Activated CD8-positive, alpha-beta T cell treated with anti-CD3 and anti-CD28 coated beads, Interleukin-2, amount 10 ng/mL, durations not matched to agents 7 days and 5 days (primary cell): ENCODE measurements at regions not wholly inside any gene's neighbourhood (a gene's known extent, or its start where the extent isn't known, plus 50 kb on each side); places are given as distances from the start of the nearest gene placed in this dataset.

ENCODE experiments used
- ATAC-seq: fragments of 150-1000 bp; cut with Tn5 transposase; one replicate; pipeline ENCODE4 v1.10.0; 2021; ENCODE audit warnings: moderate library complexity
- CTCF ChIA-PET: fragments of 350-600 bp; sonication (Branson Sonifier 250); formaldehyde crosslinking; loops from one replicate; lab custom pipeline; 2021; ENCODE audit warnings: antibody characterized with exemption; lab: Charles Lee
- POLR2A ChIA-PET: fragments of 350-600 bp; sonication (Branson Sonifier 250); formaldehyde crosslinking; loops from one replicate; lab custom pipeline; 2021; ENCODE audit warnings: antibody characterized with exemption; lab: Charles Lee
- DNase-seq: peaks from one replicate; pipeline ENCODE4 v3.0.0-alpha.2; 2020
- H3K27ac Mint-ChIP-seq: one replicate; pipeline ENCODE4 v1.8.0; 2021; ENCODE audit warnings: mild to moderate bottlenecking, mixed read lengths
- H3K27me3 Mint-ChIP-seq: one replicate; pipeline ENCODE4 v1.8.0; 2021; ENCODE audit warnings: low read depth, mixed read lengths
- H3K36me3 Mint-ChIP-seq: one replicate; pipeline ENCODE4 v1.8.0; 2021; ENCODE audit warnings: low read depth, mixed read lengths
- H3K4me1 Mint-ChIP-seq: one replicate; pipeline ENCODE4 v1.8.0; 2021; ENCODE audit warnings: low read depth, mixed read lengths
- H3K4me3 Mint-ChIP-seq: one replicate; pipeline ENCODE4 v1.8.0; 2021; ENCODE audit warnings: mild to moderate bottlenecking, mixed read lengths
- H3K9me3 Mint-ChIP-seq: one replicate; pipeline ENCODE4 v1.8.0; 2022; ENCODE audit warnings: mixed read lengths; ENCODE audit not compliant: insufficient read depth

- Mint-ChIP-seq H3K4me1 (no peaks in the 10 kb centered on the region), H3K9me3 (peaks cover 3% of the 10 kb centered on the region), H3K27me3 (no peaks in the 10 kb centered on the region), H3K27ac (no peak overlapping the region), H3K4me3 (no peak overlapping the region), H3K36me3 (no peaks in the 10 kb centered on the region)
- POLR2A ChIA-PET = no interaction called here
- ATAC-seq (no peak), DNase-seq (no peak)
- CTCF ChIA-PET = interaction anchor here (0.7 kb wide), 1 partner anchor 799 kb away, joined by 3 read pairs; no protein-coding TSS in a partner anchor
Measured at GRCh38 chr10:36559412-36560400, 565.7 kb upstream of the ANKRD30A start.

GRCh38 chr10:36556468-36556867 lies 568.9 kb upstream of the ANKRD30A start:
- H3K4me1 Mint-ChIP-seq = no peaks in the 10 kb centered on the region
- no peaks in the 10 kb centered on the region for H3K36me3 Mint-ChIP-seq
- H3K9me3 Mint-ChIP-seq = no peaks in the 10 kb centered on the region
- ChIA-PET POLR2A (no interaction called here), CTCF (no interaction called here)
- DNase-seq (no peak), ATAC-seq (no peak)
- no peaks in the 10 kb centered on the region for H3K27me3 Mint-ChIP-seq
- no peak overlapping the region for H3K27ac Mint-ChIP-seq
- H3K4me3 Mint-ChIP-seq = no peak overlapping the region

- ChIA-PET POLR2A (interaction anchor here (0.5 kb wide), 1 partner anchor 306 kb away, joined by 4 read pairs; no protein-coding TSS in a partner anchor), CTCF (no interaction called here)
- no peaks in the 10 kb centered on the region for H3K9me3 Mint-ChIP-seq
- H3K27me3 Mint-ChIP-seq = no peaks in the 10 kb centered on the region
- no peak overlapping the region for H3K4me3 Mint-ChIP-seq
- H3K27ac Mint-ChIP-seq = no peak overlapping the region
- no peak for DNase-seq
- no peaks in the 10 kb centered on the region for H3K4me1 Mint-ChIP-seq
- no peaks in the 10 kb centered on the region for H3K36me3 Mint-ChIP-seq
- no peak for ATAC-seq
Measured at GRCh38 chr10:36555036-36555435, 570.4 kb upstream of the ANKRD30A start.

GRCh38 chr10:36547965-36548364 lies 577.4 kb upstream of the ANKRD30A start:
- Mint-ChIP-seq H3K4me3 (no peak overlapping the region), H3K27ac (no peak overlapping the region), H3K9me3 (no peaks in the 10 kb centered on the region), H3K27me3 (no peaks in the 10 kb centered on the region), H3K4me1 (no peaks in the 10 kb centered on the region), H3K36me3 (no peaks in the 10 kb centered on the region)
- ATAC-seq (no peak), DNase-seq (no peak)
- ChIA-PET CTCF (no interaction called here), POLR2A (no interaction called here)

GRCh38 chr10:36542493-36542892 lies 582.9 kb upstream of the ANKRD30A start:
- POLR2A ChIA-PET = no interaction called here
- Mint-ChIP-seq H3K36me3 (no peaks in the 10 kb centered on the region), H3K4me3 (no peak overlapping the region), H3K9me3 (peaks cover 7% of the 10 kb centered on the region), H3K27ac (no peak overlapping the region), H3K4me1 (no peaks in the 10 kb centered on the region), H3K27me3 (no peaks in the 10 kb centered on the region)
- CTCF ChIA-PET = no interaction called here
- DNase-seq (no peak), ATAC-seq (no peak)

- POLR2A ChIA-PET = no interaction called here
- Mint-ChIP-seq H3K27me3 (no peaks in the 10 kb centered on the region), H3K36me3 (no peaks in the 10 kb centered on the region), H3K9me3 (peaks cover 7% of the 10 kb centered on the region), H3K4me1 (no peaks in the 10 kb centered on the region), H3K4me3 (no peak overlapping the region), H3K27ac (no peak overlapping the region)
- CTCF ChIA-PET = no interaction called here
- ATAC-seq (no peak), DNase-seq (no peak)
Measured at GRCh38 chr10:36540611-36541010, 584.8 kb upstream of the ANKRD30A start.

- Mint-ChIP-seq H3K9me3 (peaks cover 8% of the 10 kb centered on the region), H3K27ac (no peak overlapping the region), H3K4me1 (no peaks in the 10 kb centered on the region), H3K36me3 (no peaks in the 10 kb centered on the region), H3K27me3 (no peaks in the 10 kb centered on the region), H3K4me3 (no peak overlapping the region)
- ChIA-PET CTCF (no interaction called here), POLR2A (no interaction called here)
- ATAC-seq (no peak), DNase-seq (no peak)
Measured at GRCh38 chr10:36538953-36539586, 586.3 kb upstream of the ANKRD30A start.

- ATAC-seq (no peak), DNase-seq (no peak)
- Mint-ChIP-seq H3K9me3 (peaks cover 13% of the 10 kb centered on the region), H3K4me3 (no peak overlapping the region), H3K4me1 (no peaks in the 10 kb centered on the region), H3K27ac (no peak overlapping the region), H3K36me3 (no peaks in the 10 kb centered on the region), H3K27me3 (no peaks in the 10 kb centered on the region)
- ChIA-PET CTCF (no interaction called here), POLR2A (interaction anchor here (0.5 kb wide), 1 partner anchor 843 kb away, joined by 4 read pairs; no protein-coding TSS in a partner anchor)
Measured at GRCh38 chr10:36534471-36535002, 590.9 kb upstream of the ANKRD30A start.

- Mint-ChIP-seq H3K36me3 (no peaks in the 10 kb centered on the region), H3K27me3 (no peaks in the 10 kb centered on the region), H3K4me1 (no peaks in the 10 kb centered on the region), H3K9me3 (peaks cover 14% of the 10 kb centered on the region), H3K27ac (no peak overlapping the region), H3K4me3 (no peak overlapping the region)
- ATAC-seq (no peak), DNase-seq (no peak)
- POLR2A ChIA-PET = no interaction called here
- CTCF ChIA-PET = no interaction called here
Measured at GRCh38 chr10:36533861-36534260, 591.5 kb upstream of the ANKRD30A start.

GRCh38 chr10:36533316-36533715 lies 592.1 kb upstream of the ANKRD30A start:
- no peak overlapping the region for H3K27ac Mint-ChIP-seq
- ChIA-PET POLR2A (no interaction called here), CTCF (no interaction called here)
- no peaks in the 10 kb centered on the region for H3K36me3 Mint-ChIP-seq
- DNase-seq (no peak), ATAC-seq (no peak)
- no peaks in the 10 kb centered on the region for H3K4me1 Mint-ChIP-seq
- no peak overlapping the region for H3K4me3 Mint-ChIP-seq
- no peaks in the 10 kb centered on the region for H3K27me3 Mint-ChIP-seq
- peaks cover 20% of the 10 kb centered on the region for H3K9me3 Mint-ChIP-seq

GRCh38 chr10:36531621-36532020 lies 593.8 kb upstream of the ANKRD30A start:
- no peaks in the 10 kb centered on the region for H3K27me3 Mint-ChIP-seq
- H3K27ac Mint-ChIP-seq = no peak overlapping the region
- CTCF ChIA-PET = no interaction called here
- no peaks in the 10 kb centered on the region for H3K4me1 Mint-ChIP-seq
- peaks cover 27% of the 10 kb centered on the region for H3K9me3 Mint-ChIP-seq
- ATAC-seq = no peak
- DNase-seq = no peak
- no peaks in the 10 kb centered on the region for H3K36me3 Mint-ChIP-seq
- H3K4me3 Mint-ChIP-seq = no peak overlapping the region
- POLR2A ChIA-PET = no interaction called here

- H3K27me3 Mint-ChIP-seq = no peaks in the 10 kb centered on the region
- H3K4me3 Mint-ChIP-seq = no peak overlapping the region
- DNase-seq (no peak), ATAC-seq (no peak)
- ChIA-PET CTCF (no interaction called here), POLR2A (no interaction called here)
- H3K4me1 Mint-ChIP-seq = no peaks in the 10 kb centered on the region
- H3K36me3 Mint-ChIP-seq = no peaks in the 10 kb centered on the region
- no peak overlapping the region for H3K27ac Mint-ChIP-seq
- H3K9me3 Mint-ChIP-seq = peaks cover 28% of the 10 kb centered on the region
Measured at GRCh38 chr10:36526033-36526432, 599.4 kb upstream of the ANKRD30A start.
